ENCODE measurements at regions not wholly inside any gene's neighbourhood (a gene's known extent, or its start where the extent isn't known, plus 50 kb on each side); places are given as distances from the start of the nearest gene placed in this dataset.

DNA sequence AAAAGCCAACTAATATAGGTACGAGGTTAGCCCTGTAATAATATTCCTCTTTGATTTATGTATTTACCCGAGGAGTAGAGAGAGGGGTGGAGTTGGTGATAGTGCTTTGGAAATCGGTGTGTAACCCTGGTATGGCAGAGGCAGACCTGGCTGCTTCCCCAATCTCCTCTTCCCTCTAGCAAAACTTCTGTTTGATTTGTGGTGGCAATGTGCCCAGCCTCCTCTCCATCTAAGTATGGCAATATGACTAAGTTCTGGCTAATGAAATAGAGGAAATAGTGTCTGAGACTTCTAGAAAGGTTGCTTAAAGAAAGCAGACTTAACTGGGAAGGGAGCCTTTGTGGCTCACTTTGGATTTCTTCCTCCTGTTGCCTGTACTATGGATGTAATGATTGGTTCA is 491.1 kb downstream of the ENC1 start:
- BruUV-seq (replicated peaks): no TSS peak
- Histone ChIP-seq H3K27me3 (ENCODE audit: control insufficient read depth in 2 of 2, insufficient read depth in 2 of 2, low read length in 2 of 2) (no peaks in the 10 kb centered on the region), H2AFZ (ENCODE audit: low read depth, low read length) (peak overlapping the region; percentile 12), H3K9me1 (replicated peaks; ENCODE audit: control insufficient read depth, extremely low read depth, insufficient read depth, low read length) (no peaks in the 10 kb centered on the region), H4K20me1 (replicated peaks; ENCODE audit: control insufficient read depth, extremely low read depth, insufficient read depth, low read length) (no peaks in the 10 kb centered on the region), H3K27ac (ENCODE audit: insufficient read depth, low read depth, low read length) (no peak overlapping the region), H3K4me2 (ENCODE audit: insufficient read depth, low read length) (peak overlapping the region; percentile 1), H3K9ac (replicated peaks; ENCODE audit: extremely low read depth, insufficient read depth, low read length) (no peak overlapping the region), H3K9me3 (replicated peaks; ENCODE audit: control insufficient read depth, insufficient read depth, low read length) (no peaks in the 10 kb centered on the region), H3K4me3 (replicated peaks in 1 of 3; ENCODE audit: insufficient read depth in 1 of 3, low read depth in 1 of 3, low read length in 3 of 3) (no peak overlapping the region), H3K4me1 (ENCODE audit: control insufficient read depth, extremely low read depth, insufficient read depth, low read length) (peaks cover 9% of the 10 kb centered on the region), H3K79me2 (ENCODE audit: control insufficient read depth, insufficient read depth, low read length) (no peaks in the 10 kb centered on the region), H3K36me3 (ENCODE audit: control insufficient read depth in 2 of 2, extremely low read depth in 1 of 2, insufficient read depth in 2 of 2, low read length in 2 of 2) (no peaks in the 10 kb centered on the region)
- POLR2A ChIA-PET: no interaction called here
- peak; percentile 81 for DNase-seq (ENCODE audit: low read depth, low spot score)
- TF ChIP-seq POLR2A (IDR thresholded peaks at IDR 0.05; ENCODE audit: low read depth, low read length): no peak
- TF ChIP-seq FOS (IDR thresholded peaks at IDR 0.05; ENCODE audit: borderline replicate concordance, insufficient read depth, low read length): peak; percentile 15
- CTCF ChIA-PET: interaction anchor here (1.0 kb wide), 1 partner anchor 21 kb away, joined by 3 read pairs; no protein-coding TSS in a partner anchor
- no peak for FAIRE-seq
- intact Hi-C loops (cut with micrococcal nuclease): no loop called here
- dilution Hi-C loops (cut with MboI; ENCODE audit: extremely low pct_ligation_motif_present, low sequenced_read_pairs): no loop called here

DNA sequence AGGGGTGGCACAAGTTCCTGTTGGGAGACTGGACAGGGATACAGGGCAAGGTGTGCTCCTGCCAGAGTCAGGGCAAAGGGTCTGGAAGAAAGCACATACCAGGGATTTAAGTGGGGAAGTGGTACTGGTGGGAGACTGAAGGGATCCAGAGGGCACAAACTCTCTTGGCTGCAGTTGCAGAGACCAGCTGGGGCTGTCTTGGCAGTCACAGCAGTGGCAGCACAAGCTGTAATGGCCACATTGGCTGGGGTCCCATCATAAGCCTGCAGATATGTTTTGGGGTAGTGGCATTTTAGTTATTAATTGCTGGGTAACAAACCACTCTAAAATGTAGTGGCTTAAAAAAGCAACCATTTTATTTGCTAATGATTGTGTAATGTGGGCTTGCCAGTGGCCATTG is 492.2 kb downstream of the ENC1 start:
- Histone ChIP-seq H3K36me3 (ENCODE audit: control insufficient read depth in 2 of 2, extremely low read depth in 1 of 2, insufficient read depth in 2 of 2, low read length in 2 of 2) (no peaks in the 10 kb centered on the region), H3K9ac (replicated peaks; ENCODE audit: extremely low read depth, insufficient read depth, low read length) (no peak overlapping the region), H3K4me2 (ENCODE audit: insufficient read depth, low read length) (no peak overlapping the region), H3K27me3 (ENCODE audit: control insufficient read depth in 2 of 2, insufficient read depth in 2 of 2, low read length in 2 of 2) (no peaks in the 10 kb centered on the region), H3K27ac (ENCODE audit: insufficient read depth, low read depth, low read length) (no peak overlapping the region), H4K20me1 (replicated peaks; ENCODE audit: control insufficient read depth, extremely low read depth, insufficient read depth, low read length) (no peaks in the 10 kb centered on the region), H3K4me3 (replicated peaks in 1 of 3; ENCODE audit: insufficient read depth in 1 of 3, low read depth in 1 of 3, low read length in 3 of 3) (no peak overlapping the region), H3K9me3 (replicated peaks; ENCODE audit: control insufficient read depth, insufficient read depth, low read length) (no peaks in the 10 kb centered on the region), H3K4me1 (ENCODE audit: control insufficient read depth, extremely low read depth, insufficient read depth, low read length) (peaks cover 9% of the 10 kb centered on the region), H2AFZ (ENCODE audit: low read depth, low read length) (no peak overlapping the region), H3K9me1 (replicated peaks; ENCODE audit: control insufficient read depth, extremely low read depth, insufficient read depth, low read length) (no peaks in the 10 kb centered on the region), H3K79me2 (ENCODE audit: control insufficient read depth, insufficient read depth, low read length) (no peaks in the 10 kb centered on the region)
- DNase-seq (ENCODE audit: low read depth, low spot score): no peak
- TF ChIP-seq, protein P1, sequence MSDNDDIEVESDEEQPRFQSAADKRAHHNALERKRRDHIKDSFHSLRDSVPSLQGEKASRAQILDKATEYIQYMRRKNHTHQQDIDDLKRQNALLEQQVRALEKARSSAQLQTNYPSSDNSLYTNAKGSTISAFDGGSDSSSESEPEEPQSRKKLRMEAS (IDR thresholded peaks at IDR 0.05; ENCODE audit: insufficient read depth, insufficient read length): no peak
- TF ChIP-seq GATA2 (IDR thresholded peaks at IDR 0.05; ENCODE audit: insufficient read depth, insufficient read length, low read depth, low read length) (no peak), POLR2A (IDR thresholded peaks at IDR 0.05; ENCODE audit: low read depth, low read length) (no peak), POLR2AphosphoS5 (IDR thresholded peaks at IDR 0.05; ENCODE audit: insufficient read depth, low read depth, low read length) (no peak), FOS (IDR thresholded peaks at IDR 0.05; ENCODE audit: borderline replicate concordance, insufficient read depth, low read length) (no peak), MYC (IDR thresholded peaks at IDR 0.05; ENCODE audit: low read depth, low read length) (no peak), EZH2 (IDR thresholded peaks at IDR 0.05; ENCODE audit: borderline replicate concordance, low read depth, low read length, severe bottlenecking) (no peak), JUN (IDR thresholded peaks at IDR 0.05; ENCODE audit: borderline replicate concordance, insufficient read depth, insufficient read length, low read depth) (no peak)
- TF ChIP-seq, protein P2, sequence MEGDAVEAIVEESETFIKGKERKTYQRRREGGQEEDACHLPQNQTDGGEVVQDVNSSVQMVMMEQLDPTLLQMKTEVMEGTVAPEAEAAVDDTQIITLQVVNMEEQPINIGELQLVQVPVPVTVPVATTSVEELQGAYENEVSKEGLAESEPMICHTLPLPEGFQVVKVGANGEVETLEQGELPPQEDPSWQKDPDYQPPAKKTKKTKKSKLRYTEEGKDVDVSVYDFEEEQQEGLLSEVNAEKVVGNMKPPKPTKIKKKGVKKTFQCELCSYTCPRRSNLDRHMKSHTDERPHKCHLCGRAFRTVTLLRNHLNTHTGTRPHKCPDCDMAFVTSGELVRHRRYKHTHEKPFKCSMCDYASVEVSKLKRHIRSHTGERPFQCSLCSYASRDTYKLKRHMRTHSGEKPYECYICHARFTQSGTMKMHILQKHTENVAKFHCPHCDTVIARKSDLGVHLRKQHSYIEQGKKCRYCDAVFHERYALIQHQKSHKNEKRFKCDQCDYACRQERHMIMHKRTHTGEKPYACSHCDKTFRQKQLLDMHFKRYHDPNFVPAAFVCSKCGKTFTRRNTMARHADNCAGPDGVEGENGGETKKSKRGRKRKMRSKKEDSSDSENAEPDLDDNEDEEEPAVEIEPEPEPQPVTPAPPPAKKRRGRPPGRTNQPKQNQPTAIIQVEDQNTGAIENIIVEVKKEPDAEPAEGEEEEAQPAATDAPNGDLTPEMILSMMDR (IDR thresholded peaks at IDR 0.05; ENCODE audit: extremely low read depth in 1 of 2, insufficient read depth in 1 of 2, low read depth in 1 of 2, low read length in 2 of 2): no peak
- ChIA-PET CTCF (no interaction called here), POLR2A (no interaction called here)
- BruUV-seq (replicated peaks): no TSS peak
- FAIRE-seq: no peak
- dilution Hi-C loops (cut with MboI; ENCODE audit: extremely low pct_ligation_motif_present, low sequenced_read_pairs) (no loop called here), intact Hi-C loops (cut with micrococcal nuclease) (no loop called here)

Measured in endothelial cell of umbilical vein (primary cell).